Medulla oblongata (tissue), 1 donor: ENCODE measurements at regions not wholly inside any gene's neighbourhood (a gene's known extent, or its start where the extent isn't known, plus 50 kb on each side); places are given as distances from the start of the nearest gene placed in this dataset.
"Not testable (repeated sequence)": the region's sequence is repeated elsewhere in the genome, so short reads cannot be mapped to it uniquely, and the experiment has no call there.

Experiments
- DNase-seq: peaks from one replicate; pipeline ENCODE4 v3.0.0-alpha.2; 2015; ENCODE audit errors: extremely low spot score

DNA sequence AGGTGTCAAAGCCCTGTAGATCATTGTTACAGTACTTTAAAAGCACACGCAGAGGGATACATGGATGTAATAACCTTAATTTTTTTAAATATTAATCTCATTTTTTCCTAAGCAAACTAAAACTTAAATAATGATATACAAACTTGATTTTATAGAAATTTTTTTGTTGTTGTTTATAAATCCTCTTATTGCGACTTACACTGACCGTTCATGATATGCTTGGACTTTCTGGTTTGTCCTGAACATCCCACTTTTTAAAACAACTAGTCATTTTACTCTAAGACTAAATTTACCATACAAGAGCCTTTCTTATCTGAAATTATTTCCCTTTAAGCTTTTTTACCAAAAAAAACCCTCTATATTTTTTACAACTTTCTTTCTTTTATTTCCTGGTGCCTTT, 2106.0 kb downstream of the PCDH7 start:
- no peak for DNase-seq

DNA sequence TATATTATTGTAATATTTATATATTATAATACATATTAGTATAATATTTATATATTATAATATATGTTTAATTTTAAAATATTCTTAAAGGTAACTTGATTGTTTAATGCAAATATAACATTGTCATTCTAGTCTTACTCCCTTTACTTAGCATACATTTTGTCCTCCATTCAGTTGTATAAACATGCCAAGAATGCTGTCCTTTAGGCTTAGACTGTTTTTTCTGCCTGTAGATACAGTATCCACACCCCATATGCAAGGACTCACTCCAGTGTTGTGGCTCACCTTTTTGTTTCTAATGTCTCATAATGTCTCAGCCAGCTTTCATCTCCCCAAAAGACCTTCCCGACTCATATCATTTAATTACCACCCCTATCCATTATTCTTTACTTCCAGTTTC, 2110.0 kb downstream of the PCDH7 start:
- DNase-seq: no peak

DNA sequence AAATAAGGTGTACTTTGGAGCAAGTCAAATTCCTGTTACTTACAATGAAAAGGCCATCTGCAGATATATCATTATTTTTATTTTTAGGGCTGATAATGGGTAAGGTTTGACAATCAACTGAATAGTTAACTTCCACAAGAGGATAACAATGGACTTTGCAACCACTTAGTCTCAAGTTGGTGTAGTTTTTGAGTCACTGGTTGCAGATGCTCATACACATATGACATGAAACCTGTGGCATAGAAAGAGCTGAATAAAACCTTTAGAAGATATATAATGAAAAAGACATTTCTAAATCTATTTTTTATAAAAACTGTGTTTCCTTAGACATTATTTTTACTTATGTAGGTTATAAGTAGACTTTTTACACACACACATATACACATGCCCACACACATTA, 2110.9 kb downstream of the PCDH7 start:
- DNase-seq: no peak

DNA sequence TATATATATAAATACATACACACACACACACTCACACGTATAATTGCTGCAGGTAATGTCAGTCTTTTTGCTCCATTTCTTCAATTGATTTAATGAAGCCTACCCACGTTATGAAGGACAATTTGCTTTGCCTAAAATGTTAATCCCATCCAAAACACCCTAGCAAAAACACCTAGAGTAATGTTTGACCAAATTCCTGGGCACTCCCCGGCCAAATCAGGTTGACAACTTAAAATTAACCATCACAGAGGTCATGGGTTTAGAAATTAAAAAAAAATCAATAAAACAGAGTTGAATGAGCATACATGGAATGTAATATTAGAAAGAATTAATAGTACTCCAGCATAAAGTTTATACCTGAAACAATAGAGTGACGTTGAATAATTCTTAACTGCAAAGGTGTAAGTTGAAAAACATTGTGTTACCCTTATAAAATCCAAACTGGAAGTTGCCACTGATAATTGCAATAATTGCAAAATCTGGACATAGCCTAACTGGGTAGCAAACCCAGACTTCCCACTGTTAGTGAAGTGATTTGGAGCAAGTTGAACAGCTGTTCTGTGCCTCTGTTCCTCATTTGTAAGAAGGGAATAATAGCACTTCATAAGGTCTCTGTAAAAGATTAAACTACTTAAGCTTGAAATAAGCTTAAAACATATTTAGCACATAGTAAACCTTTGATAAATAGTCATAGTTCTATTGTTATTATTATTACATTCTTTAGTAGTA, 2120.5 kb downstream of the PCDH7 start:
- DNase-seq: no peak

DNA sequence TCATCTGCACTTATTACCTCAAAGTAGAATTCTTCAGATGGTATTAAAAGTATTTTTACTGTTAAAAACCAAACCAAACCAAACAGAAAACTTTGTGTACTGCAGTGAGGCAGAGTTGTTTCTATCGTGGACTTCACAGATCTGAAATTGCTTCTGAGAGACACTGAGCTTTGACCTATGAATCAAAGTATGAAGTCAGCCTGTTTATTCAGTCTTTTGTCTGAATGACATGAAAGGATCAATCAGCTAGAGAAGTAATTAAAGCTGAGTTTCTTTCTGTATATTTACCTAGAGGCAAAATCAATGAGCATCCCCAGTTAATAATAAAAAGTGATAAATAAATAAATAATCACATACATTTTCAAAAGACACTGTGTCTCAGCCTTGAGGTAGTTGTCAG, 2121.0 kb downstream of the PCDH7 start:
- no peak for DNase-seq

DNA sequence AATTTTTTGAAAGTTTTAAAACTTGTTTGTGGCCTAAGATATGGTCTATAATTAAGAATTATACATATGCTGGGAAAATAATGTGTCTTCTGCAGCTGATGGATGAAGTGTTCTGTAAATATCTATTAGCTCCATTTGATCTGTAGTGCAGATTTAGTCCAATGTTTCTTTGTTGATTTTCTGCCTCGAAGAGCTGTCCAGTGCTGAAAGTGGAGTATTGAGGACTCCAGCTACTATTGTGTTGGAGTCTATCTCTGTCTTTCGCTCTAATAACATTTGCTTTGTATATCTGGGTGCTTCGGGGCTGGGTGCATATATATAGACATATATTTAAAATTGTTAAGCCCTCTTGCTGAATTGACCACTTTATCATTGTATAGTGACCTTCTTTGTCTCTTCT, 2127.3 kb downstream of the PCDH7 start:
- no peak for DNase-seq

DNA sequence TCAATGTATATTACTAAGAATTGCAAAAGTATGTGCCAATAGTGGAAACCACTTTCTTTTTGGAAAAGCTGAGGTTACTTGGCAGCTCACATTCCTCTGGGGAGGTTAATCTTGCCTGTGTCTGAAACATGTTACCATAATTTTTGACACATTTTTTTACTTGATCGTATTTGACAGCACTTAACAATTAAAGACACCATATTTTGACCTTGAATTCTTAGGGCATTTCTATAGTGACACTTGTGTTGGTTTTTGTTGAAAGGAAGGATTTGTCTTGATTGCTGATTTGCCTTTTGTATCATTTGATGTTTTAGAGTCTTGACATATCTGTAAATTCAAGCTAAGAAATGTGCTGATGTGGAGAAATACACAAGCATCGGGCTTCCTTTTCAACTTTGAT, 2135.5 kb downstream of the PCDH7 start:
- no peak for DNase-seq

DNA sequence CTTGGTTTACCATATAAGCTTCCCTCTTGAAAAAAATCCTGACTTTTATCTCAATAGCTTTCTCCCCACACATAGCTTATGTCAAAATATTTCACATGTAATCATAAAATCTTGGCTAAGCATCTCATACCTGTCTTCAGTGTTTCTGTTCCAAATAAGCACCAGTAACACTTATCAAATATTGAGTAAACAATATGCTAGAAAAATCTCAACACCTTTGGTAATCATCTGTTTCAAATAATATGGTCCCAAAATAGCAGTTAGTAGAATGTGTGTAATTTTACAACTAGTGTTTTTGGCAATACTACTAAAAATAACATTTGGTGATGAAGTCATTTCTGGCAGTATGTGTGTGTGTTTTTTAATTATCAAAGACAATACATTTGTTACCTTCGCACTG, 2138.2 kb downstream of the PCDH7 start:
- no peak for DNase-seq

DNA sequence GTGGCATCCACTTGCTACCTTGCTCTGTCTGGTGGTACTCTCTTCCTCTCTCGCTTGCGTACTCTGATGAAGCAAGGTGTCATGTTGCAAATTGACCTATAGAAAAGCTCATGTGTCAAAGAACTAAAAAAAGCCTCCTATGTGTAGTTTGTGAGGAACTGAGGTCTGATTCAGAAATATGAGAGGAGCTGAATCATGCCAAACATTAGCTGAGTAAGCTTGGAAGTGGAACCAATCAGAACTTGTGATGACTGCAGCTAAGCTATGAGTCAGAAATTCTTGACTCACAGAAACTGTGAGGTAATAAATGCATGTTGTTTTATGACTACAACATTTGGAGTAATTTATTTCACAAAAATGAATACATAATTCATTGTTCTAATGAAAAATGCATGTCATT, 2138.8 kb downstream of the PCDH7 start:
- DNase-seq: no peak

DNA sequence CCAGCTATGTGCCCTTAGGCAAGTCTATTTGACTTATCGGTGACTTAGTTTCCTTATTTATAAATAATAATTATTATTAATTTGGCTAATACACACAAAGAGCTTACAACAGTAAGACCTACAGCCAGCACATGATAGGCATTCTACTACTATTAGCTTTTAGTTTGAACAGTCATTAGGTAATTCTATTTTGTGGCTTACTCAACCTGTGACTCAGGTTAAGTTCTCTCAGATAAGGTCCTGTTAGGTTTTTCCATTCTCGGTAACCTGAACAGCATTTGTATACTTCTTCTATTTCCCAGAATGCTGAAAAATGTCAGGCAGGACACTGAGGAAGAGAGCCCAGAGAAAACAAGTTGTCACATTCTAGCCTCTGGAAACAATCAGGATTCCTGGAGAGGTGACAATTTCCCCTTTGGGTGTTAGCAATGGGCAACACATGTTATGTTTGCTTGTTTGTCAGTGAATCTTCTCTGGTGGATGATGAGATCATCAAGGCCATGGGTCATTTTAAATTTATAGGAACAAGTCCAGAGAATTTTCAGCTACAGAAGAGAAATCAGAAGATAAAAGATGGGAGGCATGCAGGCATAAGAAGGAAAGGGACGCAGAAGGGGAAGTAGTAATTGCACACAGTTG, 2144.7 kb downstream of the PCDH7 start:
- no peak for DNase-seq

DNA sequence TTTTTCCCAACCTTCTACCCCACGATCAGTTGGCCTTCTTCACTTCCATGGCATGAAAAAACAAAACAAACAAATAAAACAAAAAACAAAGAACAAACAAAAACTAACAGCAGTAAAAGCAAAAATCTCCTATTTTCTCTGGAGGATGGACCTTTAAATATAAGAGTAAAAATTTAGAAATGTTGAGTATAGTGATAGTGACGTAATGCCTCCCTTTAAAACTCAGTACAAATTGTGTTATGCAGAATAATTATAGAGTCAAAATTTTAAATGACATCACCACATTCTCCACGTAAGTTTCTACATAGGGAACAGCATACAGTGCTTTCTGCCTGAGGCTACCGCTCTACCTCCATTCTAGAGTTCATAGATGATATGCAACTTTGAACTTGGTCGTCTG, 2156.4 kb downstream of the PCDH7 start:
- no peak for DNase-seq

DNA sequence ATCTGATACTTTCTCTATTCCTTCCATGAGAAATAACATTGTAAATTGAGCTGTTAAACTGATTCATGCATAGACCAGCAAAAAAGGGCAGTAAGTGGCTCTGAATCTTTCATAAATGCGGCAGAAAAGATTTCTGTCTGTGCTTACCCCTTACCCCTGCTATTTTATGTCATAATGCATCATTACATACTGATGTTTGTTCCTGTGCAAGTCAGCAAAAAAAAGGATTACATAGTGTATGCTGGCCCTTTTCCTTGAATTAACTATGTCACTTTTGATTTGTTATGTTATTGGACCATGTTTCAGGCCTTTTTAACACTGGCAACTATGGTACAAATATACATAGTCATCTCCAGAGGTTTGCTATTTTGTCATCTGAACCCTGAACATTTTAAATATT, 2159.7 kb downstream of the PCDH7 start:
- DNase-seq: no peak

DNA sequence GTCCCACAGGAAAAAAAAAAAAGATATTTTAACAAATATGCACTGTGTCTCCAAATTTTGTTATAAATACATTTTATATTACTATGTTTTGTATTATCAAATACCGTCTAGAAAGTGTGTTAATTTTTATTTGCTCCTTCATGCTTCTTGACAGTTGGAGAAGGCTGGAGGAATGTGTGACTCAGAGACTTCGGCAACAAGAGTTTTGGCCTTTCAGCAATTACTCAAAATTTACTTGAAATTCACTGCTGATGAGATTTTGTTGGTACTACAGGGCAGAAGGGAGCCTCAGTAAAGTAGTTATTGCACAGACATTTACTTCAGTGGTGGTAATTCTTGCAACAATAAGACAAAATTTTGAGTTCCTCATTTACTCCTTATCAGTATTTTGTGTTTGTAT, 2164.0 kb downstream of the PCDH7 start:
- no peak for DNase-seq

DNA sequence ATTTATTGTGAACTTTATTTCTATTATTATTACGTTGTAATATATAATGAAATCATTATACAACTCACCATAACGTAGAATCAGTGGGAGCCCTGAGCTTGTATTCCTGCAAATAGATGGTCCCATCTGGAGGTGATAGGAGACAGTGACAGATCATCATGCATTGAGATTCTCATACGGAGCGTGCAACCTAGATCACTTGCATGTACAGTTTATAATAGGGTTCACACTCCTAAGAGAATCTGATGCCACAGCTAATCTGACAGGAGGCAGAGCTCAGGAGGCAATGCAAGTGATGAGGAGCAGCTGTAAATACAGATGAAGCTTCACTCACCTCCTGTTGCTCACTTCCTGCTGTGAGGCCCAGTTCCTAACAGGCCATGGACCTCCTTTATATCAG, 2170.2 kb downstream of the PCDH7 start:
- DNase-seq: no peak

DNA sequence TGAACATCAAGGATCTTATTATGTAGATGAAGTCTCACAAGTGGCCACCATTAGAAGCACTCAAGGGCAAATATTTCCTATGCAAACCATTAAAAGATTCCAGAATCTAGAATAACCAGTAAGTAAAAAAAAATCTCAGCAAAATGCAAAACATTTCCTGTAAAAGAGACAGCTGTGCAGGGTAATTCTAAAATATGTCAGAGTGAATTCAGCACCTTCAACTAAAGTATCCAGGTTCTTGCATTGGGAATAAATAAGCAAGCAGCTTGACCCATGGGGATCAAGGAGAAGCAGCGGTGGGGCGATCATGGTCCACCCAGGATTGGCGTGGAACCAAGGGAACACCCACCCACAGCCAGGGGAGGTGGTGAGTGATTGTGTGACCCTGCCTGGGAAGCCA, 2188.9 kb downstream of the PCDH7 start:
- DNase-seq: no peak

DNA sequence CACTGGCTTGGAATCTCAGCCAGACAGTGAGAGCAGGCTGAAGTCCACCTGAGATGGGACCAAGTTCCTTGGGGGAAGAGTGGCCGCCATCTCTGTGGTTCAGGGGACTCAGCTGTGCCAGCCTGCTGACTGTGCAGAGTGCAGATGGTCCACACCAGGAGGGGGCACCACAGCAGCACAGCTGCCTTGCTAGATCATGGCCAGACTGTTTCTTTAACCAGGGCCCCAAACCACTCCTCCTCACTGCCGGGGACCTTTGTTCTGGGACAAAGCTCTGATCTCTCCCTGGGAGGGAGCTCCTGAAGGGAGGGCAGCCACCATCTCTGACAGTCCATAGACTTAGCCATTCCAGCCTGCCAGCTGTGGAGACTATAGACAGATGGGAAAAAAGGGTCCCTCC, 2189.6 kb downstream of the PCDH7 start:
- DNase-seq: no peak

DNA sequence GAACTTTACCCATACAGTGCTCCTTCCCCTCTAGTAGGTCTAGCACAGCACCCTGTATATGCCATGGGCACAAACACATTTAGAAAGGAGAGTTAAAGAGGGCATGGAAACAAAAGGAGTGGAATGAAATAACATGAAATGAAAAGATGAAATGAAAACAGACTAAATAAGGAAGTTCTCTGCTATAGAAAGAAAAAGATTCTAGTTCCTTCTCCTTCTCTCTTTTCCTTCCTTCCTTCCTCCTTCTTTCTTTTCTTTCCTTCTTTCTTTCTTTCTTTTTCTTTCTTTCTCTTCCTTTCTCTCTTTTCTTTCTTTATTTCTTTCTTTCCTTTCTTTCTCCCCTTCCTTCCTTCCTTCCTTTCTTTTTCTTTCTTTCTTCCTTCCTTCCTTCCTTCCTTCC, 2197.4 kb downstream of the PCDH7 start:
- DNase-seq: no peak

DNA sequence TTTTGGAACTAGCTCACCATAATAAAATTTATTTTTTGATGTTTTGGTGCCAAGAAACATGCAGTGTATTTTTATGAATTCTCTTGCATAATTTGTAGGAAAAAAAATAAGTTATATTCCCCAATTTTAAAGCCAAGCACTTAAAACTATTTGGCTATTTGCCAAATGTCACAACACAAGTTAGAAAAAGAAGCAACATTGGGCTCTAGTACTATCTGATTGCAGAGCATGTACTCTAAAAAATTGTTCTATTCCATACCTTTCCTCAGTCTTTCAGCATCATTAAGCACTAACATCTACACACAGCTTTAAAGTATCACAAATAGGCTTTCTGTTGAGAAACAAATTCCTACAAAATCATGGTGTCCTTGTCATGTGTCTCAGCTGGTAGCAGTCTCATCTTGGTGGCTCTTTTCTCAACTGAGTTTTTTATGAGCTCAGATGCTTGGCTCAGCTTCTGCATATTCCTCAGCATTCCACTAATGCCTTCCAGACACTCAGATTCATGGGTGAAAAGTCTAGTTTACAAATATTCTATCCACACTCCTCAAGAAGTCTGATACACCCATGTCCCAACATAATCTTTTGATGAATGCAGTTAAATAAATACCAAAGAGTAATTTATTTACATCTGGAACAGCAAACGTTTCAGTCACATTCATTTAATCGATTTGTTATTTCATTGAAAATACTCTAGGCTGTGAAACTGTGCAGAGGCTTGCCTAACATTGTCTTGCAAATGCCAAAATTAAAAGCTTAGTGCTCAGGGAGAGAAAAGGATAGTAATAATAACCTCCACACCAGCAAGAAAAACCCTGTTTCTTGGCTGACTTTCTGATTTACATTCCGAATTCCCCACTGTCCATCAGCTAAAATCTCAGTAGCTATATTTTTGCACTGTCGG, 2209.9 kb downstream of the PCDH7 start:
- DNase-seq: no peak

DNA sequence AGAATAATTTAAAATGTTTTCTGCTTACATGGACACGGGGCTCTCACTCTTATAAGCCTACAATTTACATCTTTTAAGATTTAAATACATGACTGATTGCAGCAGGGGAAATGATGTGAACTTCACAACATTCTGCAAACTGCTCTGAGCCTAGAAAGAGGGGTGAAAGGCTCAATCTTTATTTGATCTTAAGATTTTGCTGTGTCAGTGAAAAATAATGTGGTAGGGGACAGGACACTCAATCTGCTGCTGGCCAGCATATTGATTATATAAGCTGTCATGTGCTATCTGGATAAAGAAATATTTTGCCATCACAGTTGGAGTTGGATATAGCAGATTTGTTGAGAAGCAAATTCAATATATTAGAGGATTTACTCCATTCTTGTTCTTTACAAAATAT, 2210.5 kb downstream of the PCDH7 start:
- DNase-seq: no peak

DNA sequence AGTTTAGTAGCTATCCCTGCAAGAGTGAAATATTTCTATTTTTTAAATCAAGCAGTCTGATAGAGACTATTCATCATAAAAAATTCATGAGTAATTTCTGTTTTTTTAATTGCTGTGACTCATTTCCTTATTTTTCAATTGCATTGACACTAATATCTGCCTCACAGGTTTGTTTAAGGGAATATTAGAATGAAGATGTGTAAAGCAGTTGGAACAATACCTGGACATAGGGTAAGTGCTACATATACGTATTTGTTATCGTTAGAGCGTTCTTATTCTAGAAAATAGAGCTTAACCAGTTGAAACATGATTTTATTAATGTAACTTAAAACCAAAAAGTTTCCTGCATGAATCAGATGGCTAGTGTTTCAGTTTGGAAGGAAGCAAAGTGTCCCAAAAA, 2211.3 kb downstream of the PCDH7 start:
- DNase-seq: no peak

DNA sequence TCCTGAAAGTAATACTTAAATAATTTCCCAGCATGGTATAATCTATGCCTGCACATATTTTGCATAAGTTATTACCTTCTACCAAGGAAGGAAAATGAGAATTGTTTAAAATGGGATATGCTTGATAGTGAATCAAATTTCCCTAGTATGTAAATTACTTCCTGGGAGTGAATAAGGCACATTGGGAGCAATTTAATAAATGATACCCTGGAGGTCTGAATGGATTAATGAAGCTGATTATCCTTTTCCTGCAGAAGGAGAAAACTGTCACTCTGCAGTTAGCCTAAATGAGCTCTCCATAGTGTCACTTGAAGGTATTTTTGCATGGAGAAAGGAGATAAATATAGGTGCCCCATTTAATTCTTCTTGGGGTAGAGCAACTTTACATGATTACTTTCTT, 2212.0 kb downstream of the PCDH7 start:
- no peak for DNase-seq

DNA sequence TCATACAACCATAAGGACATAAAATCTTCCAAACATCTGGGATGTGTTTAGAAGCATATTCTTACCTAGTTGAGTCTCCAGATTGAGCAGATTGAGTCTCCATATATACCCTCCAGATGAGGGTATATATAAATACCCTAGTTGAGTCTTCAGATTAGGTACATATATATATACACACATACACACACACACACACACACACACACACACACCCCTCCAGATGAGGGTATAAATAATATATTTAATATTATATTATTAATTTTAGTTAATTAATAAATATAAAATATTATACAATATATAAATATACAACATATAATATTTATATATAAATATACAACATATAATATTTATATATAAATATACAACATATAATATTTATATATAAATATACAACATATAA, 2219.1 kb downstream of the PCDH7 start:
- not testable (repeated sequence) for DNase-seq

DNA sequence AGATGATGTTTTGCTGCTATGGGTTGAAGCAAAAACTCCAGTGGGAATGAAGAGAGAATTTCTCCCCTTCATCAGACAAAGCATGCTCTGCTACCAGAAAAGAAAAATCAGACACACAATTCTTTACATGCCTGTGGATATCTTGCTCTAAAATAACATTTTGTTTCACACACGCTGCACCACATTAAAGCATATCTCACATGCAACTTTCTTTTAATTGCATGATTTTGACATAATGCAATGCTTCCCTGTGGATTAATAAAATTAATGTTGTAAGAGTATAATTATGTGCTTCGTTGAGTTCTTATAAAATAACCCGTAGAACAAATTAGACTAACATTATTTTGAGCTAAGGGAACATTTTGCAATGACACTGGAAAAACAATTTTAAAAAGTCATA, 2230.7 kb downstream of the PCDH7 start:
- DNase-seq: no peak
